ENCODE measurements at regions not wholly inside any gene's neighbourhood (a gene's known extent, or its start where the extent isn't known, plus 50 kb on each side); places are given as distances from the start of the nearest gene placed in this dataset.
"Not testable (repeated sequence)": the region's sequence is repeated elsewhere in the genome, so short reads cannot be mapped to it uniquely, and the experiment has no call there.

DNA sequence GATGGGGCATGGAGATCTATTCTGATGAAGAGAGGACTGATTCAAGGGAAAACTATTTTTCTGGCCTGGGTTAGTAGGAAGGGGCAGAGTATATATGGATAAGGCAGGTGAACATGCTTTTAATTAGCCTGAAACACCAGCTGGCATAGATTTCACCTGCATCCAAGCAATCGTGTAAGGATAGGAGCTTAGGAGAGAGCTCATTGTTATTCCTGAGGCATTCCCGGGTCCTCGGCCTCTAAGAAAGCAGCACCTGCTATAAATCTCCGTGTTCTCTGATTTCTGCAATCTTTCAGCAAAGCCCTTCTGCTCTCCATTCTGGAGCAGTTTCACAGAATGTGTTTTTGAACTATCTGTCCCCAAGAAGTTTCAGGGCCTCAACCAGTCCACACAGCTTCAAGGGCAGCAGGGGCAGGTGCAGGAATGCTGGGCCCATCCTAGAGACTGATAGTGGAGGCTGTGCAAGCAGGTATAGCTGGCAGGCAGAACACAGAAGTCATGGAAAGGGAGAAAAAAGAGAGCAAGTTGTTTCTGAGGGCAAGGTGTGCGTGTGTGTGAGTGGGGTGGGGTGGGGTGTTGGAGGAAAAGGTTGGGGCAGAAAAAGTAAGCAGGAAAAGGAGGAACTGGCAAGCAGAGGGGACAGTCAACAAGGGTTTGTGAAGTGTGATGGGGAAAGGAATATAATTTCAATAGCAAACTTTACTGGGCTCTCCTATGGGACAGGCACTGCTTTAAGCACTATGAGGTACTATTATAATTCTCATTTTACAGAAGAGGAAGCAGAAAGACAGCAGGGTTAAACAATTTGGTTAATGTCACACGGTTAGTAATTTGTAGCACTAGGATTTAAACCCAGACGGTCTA, 203.7 kb upstream of the SSTR1 start:
- intact Hi-C loops (cut with DNase I; ENCODE audit: low total_unique reads): no loop called here
- no peak overlapping the region for H3K27ac ChIP-seq
- H3K36me3 ChIP-seq: no peaks in the 10 kb centered on the region
- H3K4me3 ChIP-seq: no peak overlapping the region
- no peaks in the 10 kb centered on the region for H3K9me3 ChIP-seq
- no peak for TF ChIP-seq CTCF (IDR thresholded peaks at IDR 0.05)
- peaks cover 0 to 7% (median 0%) of the 10 kb centered on the region in 4 donors for H3K4me1 ChIP-seq
- H3K27me3 ChIP-seq: no peaks in the 10 kb centered on the region
- no peak for DNase-seq

DNA sequence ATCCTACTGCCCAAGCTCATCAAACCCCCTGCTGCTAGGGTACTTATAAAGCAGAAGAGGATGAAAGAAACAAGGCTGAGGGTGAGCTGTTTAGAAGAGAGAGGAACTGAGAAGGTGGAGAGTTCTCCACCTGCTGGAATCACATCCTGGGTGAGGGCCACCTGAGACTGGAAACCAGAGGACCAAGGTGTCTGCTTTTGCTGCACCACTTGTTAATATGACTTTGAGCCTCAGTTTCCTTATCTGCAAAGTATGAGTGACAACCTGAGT, 203.2 kb upstream of the SSTR1 start:
- peaks cover 0 to 7% (median 0%) of the 10 kb centered on the region in 4 donors for H3K4me1 ChIP-seq
- DNase-seq: no peak
- H3K4me3 ChIP-seq: no peak overlapping the region
- no peaks in the 10 kb centered on the region for H3K27me3 ChIP-seq
- intact Hi-C loops (cut with DNase I; ENCODE audit: low total_unique reads): no loop called here
- H3K36me3 ChIP-seq: no peaks in the 10 kb centered on the region
- no peaks in the 10 kb centered on the region for H3K9me3 ChIP-seq
- H3K27ac ChIP-seq: no peak overlapping the region
- TF ChIP-seq CTCF (IDR thresholded peaks at IDR 0.05): no peak

DNA sequence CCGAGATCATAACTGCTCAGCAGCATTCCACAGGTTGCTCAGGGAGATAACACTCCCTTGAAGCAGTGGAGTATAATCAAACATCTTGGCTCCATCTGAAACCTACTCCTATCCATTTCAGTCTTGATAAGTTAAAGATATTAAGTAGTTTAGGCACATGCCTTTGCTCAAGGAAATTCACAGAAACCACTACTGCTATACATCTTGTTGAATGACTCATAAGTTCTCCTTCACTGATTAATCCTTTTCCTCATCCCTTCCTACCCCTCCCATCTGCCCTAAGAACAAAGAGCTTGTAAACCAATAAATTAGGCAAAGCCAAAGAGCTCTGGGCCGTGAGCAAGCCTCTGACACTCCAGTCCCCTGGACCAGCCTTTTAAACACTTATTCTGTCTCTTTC, 196.5 kb upstream of the SSTR1 start:
- intact Hi-C loops (cut with DNase I; ENCODE audit: low total_unique reads); H3K27me3 ChIP-seq; DNase-seq; H3K4me3 ChIP-seq; H3K36me3 ChIP-seq; H3K4me1 ChIP-seq; H3K27ac ChIP-seq: not testable (repeated sequence)
- peaks cover 0 to 20% (median 16%) of the 10 kb centered on the region in 3 donors for H3K9me3 ChIP-seq

GRCh38 chr14:38012056-38012455, 195.6 kb upstream of the SSTR1 start:
- no peaks in the 10 kb centered on the region for H3K36me3 ChIP-seq
- no peak overlapping the region for H3K4me3 ChIP-seq
- no peak overlapping the region for H3K27ac ChIP-seq
- H3K27me3 ChIP-seq: no peaks in the 10 kb centered on the region
- intact Hi-C loops (cut with DNase I; ENCODE audit: low total_unique reads): no loop called here
- TF ChIP-seq CTCF (IDR thresholded peaks at IDR 0.05): no peak
- DNase-seq: no peak
- H3K9me3 ChIP-seq: peaks cover 0 to 20% (median 16%) of the 10 kb centered on the region in 3 donors
- no peaks in the 10 kb centered on the region for H3K4me1 ChIP-seq

GRCh38 chr14:38016497-38016896, 191.2 kb upstream of the SSTR1 start:
- peaks cover 0 to 13% (median 13%) of the 10 kb centered on the region in 3 donors for H3K9me3 ChIP-seq
- H3K36me3 ChIP-seq: no peaks in the 10 kb centered on the region
- intact Hi-C loops (cut with DNase I; ENCODE audit: low total_unique reads): no loop called here
- no peaks in the 10 kb centered on the region for H3K4me1 ChIP-seq
- no peaks in the 10 kb centered on the region for H3K27me3 ChIP-seq
- H3K4me3 ChIP-seq: no peak overlapping the region
- DNase-seq: no peak
- no peak for TF ChIP-seq CTCF (IDR thresholded peaks at IDR 0.05)
- H3K27ac ChIP-seq: no peak overlapping the region

- Histone ChIP-seq H3K27me3 (no peaks in the 10 kb centered on the region), H3K4me1 (no peaks in the 10 kb centered on the region), H3K36me3 (no peaks in the 10 kb centered on the region), H3K27ac (no peak overlapping the region), H3K9me3 (peaks cover 0 to 16% (median 7%) of the 10 kb centered on the region in 3 donors), H3K4me3 (no peak overlapping the region)
- no peak for TF ChIP-seq CTCF (IDR thresholded peaks at IDR 0.05)
- no peak for DNase-seq
- intact Hi-C loops (cut with DNase I; ENCODE audit: low total_unique reads): no loop called here
Measured at GRCh38 chr14:38021861-38022260, 185.8 kb upstream of the SSTR1 start.

All from tibial artery (tissue), 4 donors.